D721Med (cell line): ENCODE measurements at regions not wholly inside any gene's neighbourhood (a gene's known extent, or its start where the extent isn't known, plus 50 kb on each side); places are given as distances from the start of the nearest gene placed in this dataset.

Experiments used
- DNase-seq: peaks from one replicate; pipeline ENCODE4 v3.0.0; 2011; ENCODE audit warnings: low spot score; ENCODE audit not compliant: insufficient read length
- FAIRE-seq: peaks from 2 replicates; lab custom pipeline; 2011; peaks lifted over from hg19 to GRCh38; lab: Jason Lieb, UNC
- CTCF ChIP-seq: IDR thresholded peaks from 2 replicates; pipeline ENCODE4 v1.5.1; 2012; ENCODE audit warnings: mild to moderate bottlenecking, control low read depth; ENCODE audit not compliant: insufficient read depth; ENCODE audit errors: missing control alignments

GRCh38 chr3:194083637-194084224 lies 52.2 kb upstream of the HES1 start:
- TF ChIP-seq CTCF: no peak
- FAIRE-seq: no peak
- DNase-seq: no peak

GRCh38 chr3:194084284-194084683 lies 51.7 kb upstream of the HES1 start:
- DNase-seq (no peak), FAIRE-seq (no peak)
- no peak for TF ChIP-seq CTCF
